ENCODE measurements at regions not wholly inside any gene's neighbourhood (a gene's known extent, or its start where the extent isn't known, plus 50 kb on each side); places are given as distances from the start of the nearest gene placed in this dataset.

- no peak overlapping the region for H3K4me3 Mint-ChIP-seq (ENCODE audit: unreplicated experiment)
- no peak for DNase-seq (ENCODE audit: low read depth)
- Histone ChIP-seq H3K27me3 (ENCODE audit: insufficient read depth, low read length) (no peaks in the 10 kb centered on the region), H3K27ac (ENCODE audit: low read depth, low read length) (no peak overlapping the region), H3K4me1 (ENCODE audit: insufficient read depth, low read length) (no peaks in the 10 kb centered on the region), H3K9me3 (ENCODE audit: insufficient read depth, low read depth, low read length) (no peaks in the 10 kb centered on the region), H3K9ac (ENCODE audit: low read length) (no peak overlapping the region), H3K4me2 (ENCODE audit: low read length) (no peak overlapping the region), H2AFZ (ENCODE audit: low read depth, low read length) (no peak overlapping the region), H3K79me2 (ENCODE audit: insufficient read depth, low read length) (no peaks in the 10 kb centered on the region), H4K20me1 (ENCODE audit: insufficient read depth, low read length) (no peaks in the 10 kb centered on the region), H3K4me3 (ENCODE audit: insufficient read depth, low read depth, low read length) (no peak overlapping the region), H3K36me3 (ENCODE audit: insufficient read depth, low read length) (no peaks in the 10 kb centered on the region)
- no peak for TF ChIP-seq EZH2 (IDR thresholded peaks at IDR 0.05; ENCODE audit: insufficient read depth, low read length)
- TF ChIP-seq, protein P1, sequence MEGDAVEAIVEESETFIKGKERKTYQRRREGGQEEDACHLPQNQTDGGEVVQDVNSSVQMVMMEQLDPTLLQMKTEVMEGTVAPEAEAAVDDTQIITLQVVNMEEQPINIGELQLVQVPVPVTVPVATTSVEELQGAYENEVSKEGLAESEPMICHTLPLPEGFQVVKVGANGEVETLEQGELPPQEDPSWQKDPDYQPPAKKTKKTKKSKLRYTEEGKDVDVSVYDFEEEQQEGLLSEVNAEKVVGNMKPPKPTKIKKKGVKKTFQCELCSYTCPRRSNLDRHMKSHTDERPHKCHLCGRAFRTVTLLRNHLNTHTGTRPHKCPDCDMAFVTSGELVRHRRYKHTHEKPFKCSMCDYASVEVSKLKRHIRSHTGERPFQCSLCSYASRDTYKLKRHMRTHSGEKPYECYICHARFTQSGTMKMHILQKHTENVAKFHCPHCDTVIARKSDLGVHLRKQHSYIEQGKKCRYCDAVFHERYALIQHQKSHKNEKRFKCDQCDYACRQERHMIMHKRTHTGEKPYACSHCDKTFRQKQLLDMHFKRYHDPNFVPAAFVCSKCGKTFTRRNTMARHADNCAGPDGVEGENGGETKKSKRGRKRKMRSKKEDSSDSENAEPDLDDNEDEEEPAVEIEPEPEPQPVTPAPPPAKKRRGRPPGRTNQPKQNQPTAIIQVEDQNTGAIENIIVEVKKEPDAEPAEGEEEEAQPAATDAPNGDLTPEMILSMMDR (IDR thresholded peaks at IDR 0.05; ENCODE audit: insufficient read depth, low read depth, low read length) = no peak
- peaks cover 5% of the 10 kb centered on the region for H3K27me3 Mint-ChIP-seq (ENCODE audit: low read depth, unreplicated experiment)
- FAIRE-seq = no peak
- no peaks in the 10 kb centered on the region for H3K4me1 Mint-ChIP-seq (ENCODE audit: low read depth, unreplicated experiment)
- no peak overlapping the region for H3K27ac Mint-ChIP-seq (ENCODE audit: unreplicated experiment)
- H3K36me3 Mint-ChIP-seq (ENCODE audit: low read depth, unreplicated experiment) = no peaks in the 10 kb centered on the region
- H3K9me3 Mint-ChIP-seq (ENCODE audit: unreplicated experiment) = no peaks in the 10 kb centered on the region
Measured at GRCh38 chr2:5959836-5960820, 267.9 kb downstream of the SOX11 start.

- no peaks in the 10 kb centered on the region for H3K36me3 ChIP-seq (ENCODE audit: insufficient read depth, low read length)
- no peak overlapping the region for H3K27ac Mint-ChIP-seq (ENCODE audit: unreplicated experiment)
- no peak overlapping the region for H3K27ac ChIP-seq (ENCODE audit: low read depth, low read length)
- no peaks in the 10 kb centered on the region for H4K20me1 ChIP-seq (ENCODE audit: insufficient read depth, low read length)
- no peak overlapping the region for H3K4me3 ChIP-seq (ENCODE audit: insufficient read depth, low read depth, low read length)
- H3K9me3 Mint-ChIP-seq (ENCODE audit: unreplicated experiment) = peaks cover 2% of the 10 kb centered on the region
- no peaks in the 10 kb centered on the region for H3K79me2 ChIP-seq (ENCODE audit: insufficient read depth, low read length)
- H3K36me3 Mint-ChIP-seq (ENCODE audit: low read depth, unreplicated experiment) = no peaks in the 10 kb centered on the region
- no peaks in the 10 kb centered on the region for H3K9me3 ChIP-seq (ENCODE audit: insufficient read depth, low read depth, low read length)
- H3K27me3 Mint-ChIP-seq (ENCODE audit: low read depth, unreplicated experiment) = no peaks in the 10 kb centered on the region
- TF ChIP-seq, protein P1 (IDR thresholded peaks at IDR 0.05; ENCODE audit: insufficient read depth, low read depth, low read length) = no peak
- no peak for TF ChIP-seq EZH2 (IDR thresholded peaks at IDR 0.05; ENCODE audit: insufficient read depth, low read length)
- no peak overlapping the region for H3K4me2 ChIP-seq (ENCODE audit: low read length)
- no peak overlapping the region for H2AFZ ChIP-seq (ENCODE audit: low read depth, low read length)
- H3K4me1 Mint-ChIP-seq (ENCODE audit: low read depth, unreplicated experiment) = no peaks in the 10 kb centered on the region
- no peak overlapping the region for H3K4me3 Mint-ChIP-seq (ENCODE audit: unreplicated experiment)
- no peaks in the 10 kb centered on the region for H3K27me3 ChIP-seq (ENCODE audit: insufficient read depth, low read length)
- H3K9ac ChIP-seq (ENCODE audit: low read length) = no peak overlapping the region
- FAIRE-seq (no peak), DNase-seq (ENCODE audit: low read depth) (no peak)
- H3K4me1 ChIP-seq (ENCODE audit: insufficient read depth, low read length) = no peaks in the 10 kb centered on the region
Measured at GRCh38 chr2:5967506-5967905, 275.3 kb downstream of the SOX11 start.

DNA sequence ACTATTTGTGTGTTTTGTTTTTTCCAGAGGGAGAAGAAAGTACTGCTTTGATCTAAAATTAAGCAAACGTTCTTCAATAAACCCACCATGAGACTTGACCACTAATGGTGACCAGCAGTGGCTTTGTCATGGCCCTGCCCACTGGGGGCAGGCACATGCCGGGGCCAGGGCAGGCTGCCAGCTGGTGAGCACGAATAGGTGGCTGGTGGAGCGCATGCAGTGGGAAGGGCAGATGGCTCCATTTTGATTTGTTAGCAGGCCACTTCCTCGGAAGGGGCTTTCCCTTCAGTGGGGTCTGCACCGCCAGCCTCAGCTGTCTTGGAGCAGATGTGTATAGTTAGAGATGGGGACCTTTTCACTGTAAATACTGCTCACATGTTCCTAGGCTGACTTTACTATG, 277.1 kb downstream of the SOX11 start:
- TF ChIP-seq EZH2 (IDR thresholded peaks at IDR 0.05; ENCODE audit: insufficient read depth, low read length) = no peak
- TF ChIP-seq, protein P1 (IDR thresholded peaks at IDR 0.05; ENCODE audit: insufficient read depth, low read depth, low read length) = no peak
- no peaks in the 10 kb centered on the region for H3K79me2 ChIP-seq (ENCODE audit: insufficient read depth, low read length)
- no peaks in the 10 kb centered on the region for H3K36me3 Mint-ChIP-seq (ENCODE audit: low read depth, unreplicated experiment)
- H4K20me1 ChIP-seq (ENCODE audit: insufficient read depth, low read length) = no peaks in the 10 kb centered on the region
- no peak for DNase-seq (ENCODE audit: low read depth)
- no peak overlapping the region for H3K27ac Mint-ChIP-seq (ENCODE audit: unreplicated experiment)
- H3K4me1 ChIP-seq (ENCODE audit: insufficient read depth, low read length) = no peaks in the 10 kb centered on the region
- no peaks in the 10 kb centered on the region for H3K9me3 ChIP-seq (ENCODE audit: insufficient read depth, low read depth, low read length)
- H3K9ac ChIP-seq (ENCODE audit: low read length) = no peak overlapping the region
- no peak overlapping the region for H3K4me2 ChIP-seq (ENCODE audit: low read length)
- H3K9me3 Mint-ChIP-seq (ENCODE audit: unreplicated experiment) = peaks cover 2% of the 10 kb centered on the region
- no peak overlapping the region for H3K27ac ChIP-seq (ENCODE audit: low read depth, low read length)
- no peak overlapping the region for H3K4me3 Mint-ChIP-seq (ENCODE audit: unreplicated experiment)
- no peaks in the 10 kb centered on the region for H3K4me1 Mint-ChIP-seq (ENCODE audit: low read depth, unreplicated experiment)
- no peaks in the 10 kb centered on the region for H3K27me3 ChIP-seq (ENCODE audit: insufficient read depth, low read length)
- H3K4me3 ChIP-seq (ENCODE audit: insufficient read depth, low read depth, low read length) = no peak overlapping the region
- FAIRE-seq = no peak
- no peak overlapping the region for H2AFZ ChIP-seq (ENCODE audit: low read depth, low read length)
- H3K27me3 Mint-ChIP-seq (ENCODE audit: low read depth, unreplicated experiment) = no peaks in the 10 kb centered on the region
- H3K36me3 ChIP-seq (ENCODE audit: insufficient read depth, low read length) = no peaks in the 10 kb centered on the region
